Right atrium auricular region (tissue), 2 donors: ENCODE measurements at regions not wholly inside any gene's neighbourhood (a gene's known extent, or its start where the extent isn't known, plus 50 kb on each side); places are given as distances from the start of the nearest gene placed in this dataset.

ENCODE experiments used
- DNase-seq: peaks from one replicate; pipeline ENCODE4 v3.0.0-alpha.2; 2019; ENCODE audit warnings: low spot score
- H3K27ac ChIP-seq, 2 donors: fragments of 200-600 bp; sonication (generic); 1 replicate in 1 of 2; 2 replicates in 1 of 2; pipeline ENCODE4 v1.5.1; 2016 to 2019
- H3K27me3 ChIP-seq, 2 donors: fragments of 200-600 bp; sonication (generic); one replicate each; pipeline versions ENCODE4 v1.5.1 to v1.6.0; 2017 to 2019
- H3K36me3 ChIP-seq: fragments of 200-600 bp; sonication (generic); one replicate; pipeline ENCODE4 v1.5.1; 2016
- H3K4me1 ChIP-seq, 2 donors: fragments of 200-600 bp; sonication (generic); one replicate each; pipeline versions ENCODE4 v1.5.1 to v1.6.0; 2017 to 2019
- H3K4me3 ChIP-seq, 2 donors: fragments of 200-600 bp; sonication (generic); 1 replicate in 1 of 2; 2 replicates in 1 of 2; pipeline ENCODE4 v1.5.1; 2017 to 2019; ENCODE audit warnings: mild to moderate bottlenecking in 1 of 2, moderate library complexity in 1 of 2
- H3K9me3 ChIP-seq, 2 donors: fragments of 200-600 bp; sonication (generic); one replicate each; pipeline ENCODE4 v1.5.1; 2019
- CTCF ChIP-seq, 2 donors: fragments of 200-600 bp; sonication (generic); IDR thresholded peaks; one replicate each; pipeline ENCODE4 v1.5.1; 2019; ENCODE audit warnings: antibody characterized with exemption in 2 of 2

GRCh38 chr13:53150568-53150967 is 122.0 kb downstream of the OLFM4 start:
- no peak for DNase-seq
- Histone ChIP-seq H3K9me3 (no peaks in the 10 kb centered on the region), H3K27ac (no peak overlapping the region), H3K4me3 (no peak overlapping the region), H3K27me3 (no peaks in the 10 kb centered on the region), H3K36me3 (no peaks in the 10 kb centered on the region), H3K4me1 (no peaks in the 10 kb centered on the region)
- no peak for TF ChIP-seq CTCF (IDR thresholded peaks at IDR 0.05)

- Histone ChIP-seq H3K4me1 (no peaks in the 10 kb centered on the region), H3K36me3 (no peaks in the 10 kb centered on the region), H3K4me3 (no peak overlapping the region), H3K27me3 (no peaks in the 10 kb centered on the region), H3K27ac (no peak overlapping the region), H3K9me3 (no peaks in the 10 kb centered on the region)
- TF ChIP-seq CTCF (IDR thresholded peaks at IDR 0.05) = peak; percentile 32 to 84
- no peak for DNase-seq
These were observed 122.9 kb downstream of the OLFM4 start for GRCh38 chr13:53151336-53152056.

GRCh38 chr13:53152057-53152421 is 123.4 kb downstream of the OLFM4 start:
- no peak for DNase-seq
- H3K4me1 ChIP-seq = no peaks in the 10 kb centered on the region

GRCh38 chr13:53158201-53158600 is 129.6 kb downstream of the OLFM4 start:
- no peak for TF ChIP-seq CTCF (IDR thresholded peaks at IDR 0.05)
- no peak overlapping the region for H3K4me3 ChIP-seq
- H3K4me1 ChIP-seq = no peaks in the 10 kb centered on the region
- no peaks in the 10 kb centered on the region for H3K27me3 ChIP-seq
- DNase-seq = no peak
- no peaks in the 10 kb centered on the region for H3K36me3 ChIP-seq
- peaks cover 0 to 14% of the 10 kb centered on the region in 2 donors for H3K9me3 ChIP-seq
- H3K27ac ChIP-seq = no peak overlapping the region

More at GRCh38 chr13:53152057-53152421, 123.4 kb downstream of the OLFM4 start:
- H3K27ac ChIP-seq = no peak overlapping the region
- H3K4me3 ChIP-seq = no peak overlapping the region
- peaks cover 0 to 4% of the 10 kb centered on the region in 2 donors for H3K9me3 ChIP-seq
- no peaks in the 10 kb centered on the region for H3K36me3 ChIP-seq
- no peaks in the 10 kb centered on the region for H3K27me3 ChIP-seq
- no peak for TF ChIP-seq CTCF (IDR thresholded peaks at IDR 0.05)

- Histone ChIP-seq H3K4me3 (no peak overlapping the region), H3K9me3 (peaks cover 0 to 14% of the 10 kb centered on the region in 2 donors), H3K36me3 (no peaks in the 10 kb centered on the region), H3K27ac (no peak overlapping the region), H3K4me1 (no peaks in the 10 kb centered on the region), H3K27me3 (no peaks in the 10 kb centered on the region)
- DNase-seq = no peak
- no peak for TF ChIP-seq CTCF (IDR thresholded peaks at IDR 0.05)
These were observed 130.8 kb downstream of the OLFM4 start for GRCh38 chr13:53159431-53159830.

GRCh38 chr13:53160211-53160610 is 131.6 kb downstream of the OLFM4 start:
- H3K27ac ChIP-seq = no peak overlapping the region
- no peaks in the 10 kb centered on the region for H3K36me3 ChIP-seq
- no peak for TF ChIP-seq CTCF (IDR thresholded peaks at IDR 0.05)

More at GRCh38 chr13:53160211-53160610, 131.6 kb downstream of the OLFM4 start:
- no peaks in the 10 kb centered on the region for H3K27me3 ChIP-seq
- H3K4me3 ChIP-seq = no peak overlapping the region
- peaks cover 0 to 14% of the 10 kb centered on the region in 2 donors for H3K9me3 ChIP-seq
- H3K4me1 ChIP-seq = no peaks in the 10 kb centered on the region
- DNase-seq = no peak
